PC-9 (cell line): ENCODE measurements at regions not wholly inside any gene's neighbourhood (a gene's known extent, or its start where the extent isn't known, plus 50 kb on each side); places are given as distances from the start of the nearest gene placed in this dataset.

Experiments used
- BruUV-seq: library from RNA; stranded (reverse); fragments of 400-500 nt; replicated peaks from 2 replicates; lab custom pipeline; 2021; lab: Mats Ljungman, UMichigan
- CTCF ChIA-PET: fragments of 300-600 bp; sonication (Branson Sonifier 250); formaldehyde crosslinking; loops from one replicate; lab custom pipeline; 2022; ENCODE audit warnings: antibody characterized with exemption; lab: Charles Lee
- POLR2A ChIA-PET: fragments of 300-600 bp; sonication (Branson Sonifier 250); formaldehyde crosslinking; loops from one replicate; lab custom pipeline; 2022; ENCODE audit warnings: antibody characterized with exemption; ENCODE audit not compliant: unreplicated experiment; lab: Charles Lee
- DNase-seq, 2 experiments: peaks; one replicate each; pipeline versions ENCODE4 v3.0.0 to v3.0.0-alpha.2; 2015 to 2022; ENCODE audit warnings: mixed read lengths in 1 of 2
- H2AFZ ChIP-seq: fragments of 200-600 bp; sonication (generic); 2 replicates; pipeline ENCODE4 v1.8.1; 2017; ENCODE audit warnings: antibody characterized with exemption
- H3F3A ChIP-seq: fragments of 200-600 bp; sonication (generic); 2 replicates; pipeline ENCODE4 v1.8.1; 2017; ENCODE audit warnings: antibody characterized with exemption, mild to moderate bottlenecking, low read depth; ENCODE audit not compliant: insufficient read depth
- H3K27ac ChIP-seq: fragments of 200-600 bp; sonication (generic); 2 replicates; pipeline ENCODE4 v1.6.1; 2016; ENCODE audit warnings: mixed run types
- H3K27me3 ChIP-seq: fragments of 200-600 bp; sonication (generic); 2 replicates; pipeline ENCODE4 v1.6.1; 2016; ENCODE audit warnings: low read depth, mixed run types; ENCODE audit not compliant: insufficient read depth
- H3K36me3 ChIP-seq: fragments of 200-600 bp; sonication (generic); 2 replicates; pipeline ENCODE4 v1.6.1; 2016; ENCODE audit warnings: low read depth, mixed run types
- H3K4me1 ChIP-seq: fragments of 200-600 bp; sonication (generic); replicated peaks from 2 replicates; pipeline ENCODE4 v1.6.1; 2016; ENCODE audit warnings: mixed run types; ENCODE audit not compliant: insufficient read depth
- H3K4me2 ChIP-seq: fragments of 200-600 bp; sonication (generic); 2 replicates; pipeline ENCODE4 v1.6.1; 2017; ENCODE audit warnings: mixed run types
- H3K4me3 ChIP-seq: fragments of 200-600 bp; sonication (generic); 2 replicates; pipeline ENCODE4 v1.6.1; 2016; ENCODE audit warnings: mixed run types
- H3K79me2 ChIP-seq: fragments of 200-600 bp; sonication (generic); 2 replicates; pipeline ENCODE4 v1.6.1; 2017; ENCODE audit warnings: low read depth, mixed run types
- H3K9me2 ChIP-seq: fragments of 200-600 bp; sonication (generic); 2 replicates; pipeline ENCODE4 v1.8.1; 2017; ENCODE audit warnings: mild to moderate bottlenecking; ENCODE audit not compliant: insufficient read depth
- H3K9me3 ChIP-seq: fragments of 200-600 bp; sonication (generic); 2 replicates; pipeline ENCODE4 v1.8.1; 2016; ENCODE audit warnings: low read depth; ENCODE audit not compliant: insufficient read depth
- H4K20me1 ChIP-seq: fragments of 200-600 bp; sonication (generic); 2 replicates; pipeline ENCODE4 v1.8.1; 2017; ENCODE audit not compliant: insufficient read depth
- CTCF ChIP-seq: fragments of 200-600 bp; sonication (generic); conservative IDR thresholded peaks from 2 replicates; pipeline ENCODE4 v1.6.1; 2017; ENCODE audit warnings: mixed run types, antibody characterized with exemption, mild to moderate bottlenecking, moderate library complexity
- EZH2 ChIP-seq: fragments of 200-600 bp; sonication (generic); IDR thresholded peaks from 2 replicates; pipeline ENCODE4 v1.8.0; 2017; ENCODE audit warnings: antibody characterized with exemption, low read depth
- intact Hi-C: fragments of 100-400 bp; cut with micrococcal nuclease; formaldehyde crosslinking; loops from one replicate; pipeline ENCODE4 v1.10.0; 2022; ENCODE audit not compliant: unreplicated experiment

GRCh38 chr5:90141984-90142383 lies 267.6 kb downstream of the CETN3 start:
- POLR2A ChIA-PET = no interaction called here
- no peaks in the 10 kb centered on the region for H3K9me3 ChIP-seq
- CTCF ChIA-PET = no interaction called here
- TF ChIP-seq CTCF (no peak), EZH2 (no peak)
- no peaks in the 10 kb centered on the region for H3K36me3 ChIP-seq
- H3K27me3 ChIP-seq = no peaks in the 10 kb centered on the region
- BruUV-seq = no TSS peak
- H2AFZ ChIP-seq = no peak overlapping the region
- intact Hi-C loops = no loop called here
- H3K9me2 ChIP-seq = no peaks in the 10 kb centered on the region
- no peak overlapping the region for H3K4me3 ChIP-seq
- no peaks in the 10 kb centered on the region for H4K20me1 ChIP-seq
- no peak overlapping the region for H3K27ac ChIP-seq
- DNase-seq = no peak
- H3K4me1 ChIP-seq = no peaks in the 10 kb centered on the region
- H3K79me2 ChIP-seq = no peaks in the 10 kb centered on the region
- H3F3A ChIP-seq = no peaks in the 10 kb centered on the region
- H3K4me2 ChIP-seq = no peak overlapping the region

GRCh38 chr5:90136952-90137528 lies 272.5 kb downstream of the CETN3 start:
- CTCF ChIA-PET = no interaction called here
- BruUV-seq = no TSS peak

GRCh38 chr5:90135779-90136378 lies 273.7 kb downstream of the CETN3 start:
- Histone ChIP-seq H3K4me2 (no peak overlapping the region), H3K36me3 (no peaks in the 10 kb centered on the region), H3K4me3 (no peak overlapping the region), H3K9me3 (no peaks in the 10 kb centered on the region), H3K4me1 (no peaks in the 10 kb centered on the region), H3F3A (no peaks in the 10 kb centered on the region), H2AFZ (no peak overlapping the region), H3K9me2 (no peaks in the 10 kb centered on the region), H3K79me2 (no peaks in the 10 kb centered on the region), H3K27ac (no peak overlapping the region), H3K27me3 (no peaks in the 10 kb centered on the region), H4K20me1 (no peaks in the 10 kb centered on the region)
- intact Hi-C loops = no loop called here
- no peak for DNase-seq
- TF ChIP-seq CTCF (no peak), EZH2 (no peak)
- POLR2A ChIA-PET = no interaction called here
- no TSS peak for BruUV-seq
- CTCF ChIA-PET = no interaction called here

More at GRCh38 chr5:90136952-90137528, 272.5 kb downstream of the CETN3 start:
- POLR2A ChIA-PET = no interaction called here
- intact Hi-C loops = no loop called here
- Histone ChIP-seq H3F3A (no peaks in the 10 kb centered on the region), H3K27ac (no peak overlapping the region), H3K9me3 (no peaks in the 10 kb centered on the region), H3K4me2 (no peak overlapping the region), H3K79me2 (no peaks in the 10 kb centered on the region), H3K9me2 (no peaks in the 10 kb centered on the region), H3K27me3 (no peaks in the 10 kb centered on the region), H2AFZ (no peak overlapping the region), H3K36me3 (no peaks in the 10 kb centered on the region), H3K4me1 (no peaks in the 10 kb centered on the region), H4K20me1 (no peaks in the 10 kb centered on the region), H3K4me3 (no peak overlapping the region)
- TF ChIP-seq EZH2 (no peak), CTCF (no peak)
- DNase-seq = no peak
